WTC11 (cell line): ENCODE measurements at regions not wholly inside any gene's neighbourhood (a gene's known extent, or its start where the extent isn't known, plus 50 kb on each side); places are given as distances from the start of the nearest gene placed in this dataset.

ENCODE experiments used
- ZNF219 ChIP-seq: sonication (generic); formaldehyde crosslinking; IDR thresholded peaks from 2 replicates; pipeline ENCODE4 v1.8.0; 2023; ENCODE audit warnings: missing genetic modification reagents, mild to moderate bottlenecking, borderline replicate concordance
- TF ChIP-seq, protein P1 (sequence below): fragments of 250-450 bp; sonication (Bioruptor Pico); IDR thresholded peaks from 2 replicates; pipeline ENCODE4 v1.9.0; 2021; ENCODE audit warnings: mild to moderate bottlenecking, borderline replicate concordance
- TF ChIP-seq, protein P2 (sequence below): sonication (generic); formaldehyde crosslinking; IDR thresholded peaks from 2 replicates; pipeline ENCODE4 v1.8.1; 2022; ENCODE audit warnings: low read depth, mild to moderate bottlenecking, moderate library complexity, missing genetic modification reagents, borderline replicate concordance

DNA sequence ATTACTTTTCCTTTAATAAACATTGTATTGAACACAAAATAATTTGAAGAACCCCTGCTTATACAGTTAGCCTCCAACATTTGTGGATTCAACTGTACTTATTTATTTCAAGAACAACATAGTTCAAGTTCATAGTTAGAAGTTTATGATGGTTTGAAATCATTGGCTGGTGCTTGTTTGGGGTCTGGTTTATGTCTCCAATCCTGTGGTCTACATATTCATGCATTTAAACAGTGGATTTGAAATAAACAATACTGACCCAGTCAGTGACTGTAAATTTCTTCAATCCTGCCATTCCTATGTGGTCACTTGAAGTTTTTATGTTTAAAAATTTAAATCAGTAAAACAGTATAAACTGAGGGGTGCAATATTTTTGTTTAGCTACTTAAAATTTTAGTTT is 145.1 kb upstream of the TRPC7 start:
- TF ChIP-seq, protein P1, sequence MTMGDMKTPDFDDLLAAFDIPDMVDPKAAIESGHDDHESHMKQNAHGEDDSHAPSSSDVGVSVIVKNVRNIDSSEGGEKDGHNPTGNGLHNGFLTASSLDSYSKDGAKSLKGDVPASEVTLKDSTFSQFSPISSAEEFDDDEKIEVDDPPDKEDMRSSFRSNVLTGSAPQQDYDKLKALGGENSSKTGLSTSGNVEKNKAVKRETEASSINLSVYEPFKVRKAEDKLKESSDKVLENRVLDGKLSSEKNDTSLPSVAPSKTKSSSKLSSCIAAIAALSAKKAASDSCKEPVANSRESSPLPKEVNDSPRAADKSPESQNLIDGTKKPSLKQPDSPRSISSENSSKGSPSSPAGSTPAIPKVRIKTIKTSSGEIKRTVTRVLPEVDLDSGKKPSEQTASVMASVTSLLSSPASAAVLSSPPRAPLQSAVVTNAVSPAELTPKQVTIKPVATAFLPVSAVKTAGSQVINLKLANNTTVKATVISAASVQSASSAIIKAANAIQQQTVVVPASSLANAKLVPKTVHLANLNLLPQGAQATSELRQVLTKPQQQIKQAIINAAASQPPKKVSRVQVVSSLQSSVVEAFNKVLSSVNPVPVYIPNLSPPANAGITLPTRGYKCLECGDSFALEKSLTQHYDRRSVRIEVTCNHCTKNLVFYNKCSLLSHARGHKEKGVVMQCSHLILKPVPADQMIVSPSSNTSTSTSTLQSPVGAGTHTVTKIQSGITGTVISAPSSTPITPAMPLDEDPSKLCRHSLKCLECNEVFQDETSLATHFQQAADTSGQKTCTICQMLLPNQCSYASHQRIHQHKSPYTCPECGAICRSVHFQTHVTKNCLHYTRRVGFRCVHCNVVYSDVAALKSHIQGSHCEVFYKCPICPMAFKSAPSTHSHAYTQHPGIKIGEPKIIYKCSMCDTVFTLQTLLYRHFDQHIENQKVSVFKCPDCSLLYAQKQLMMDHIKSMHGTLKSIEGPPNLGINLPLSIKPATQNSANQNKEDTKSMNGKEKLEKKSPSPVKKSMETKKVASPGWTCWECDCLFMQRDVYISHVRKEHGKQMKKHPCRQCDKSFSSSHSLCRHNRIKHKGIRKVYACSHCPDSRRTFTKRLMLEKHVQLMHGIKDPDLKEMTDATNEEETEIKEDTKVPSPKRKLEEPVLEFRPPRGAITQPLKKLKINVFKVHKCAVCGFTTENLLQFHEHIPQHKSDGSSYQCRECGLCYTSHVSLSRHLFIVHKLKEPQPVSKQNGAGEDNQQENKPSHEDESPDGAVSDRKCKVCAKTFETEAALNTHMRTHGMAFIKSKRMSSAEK (CRISPR knock-in tag) = no peak
- TF ChIP-seq ZNF219 (CRISPR knock-in tag) = no peak
- TF ChIP-seq, protein P2, sequence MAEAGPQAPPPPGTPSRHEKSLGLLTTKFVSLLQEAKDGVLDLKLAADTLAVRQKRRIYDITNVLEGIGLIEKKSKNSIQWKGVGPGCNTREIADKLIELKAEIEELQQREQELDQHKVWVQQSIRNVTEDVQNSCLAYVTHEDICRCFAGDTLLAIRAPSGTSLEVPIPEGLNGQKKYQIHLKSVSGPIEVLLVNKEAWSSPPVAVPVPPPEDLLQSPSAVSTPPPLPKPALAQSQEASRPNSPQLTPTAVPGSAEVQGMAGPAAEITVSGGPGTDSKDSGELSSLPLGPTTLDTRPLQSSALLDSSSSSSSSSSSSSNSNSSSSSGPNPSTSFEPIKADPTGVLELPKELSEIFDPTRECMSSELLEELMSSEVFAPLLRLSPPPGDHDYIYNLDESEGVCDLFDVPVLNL (CRISPR knock-in tag) = no peak
